NT2/D1 (cell line): ENCODE measurements at regions not wholly inside any gene's neighbourhood (a gene's known extent, or its start where the extent isn't known, plus 50 kb on each side); places are given as distances from the start of the nearest gene placed in this dataset.

Experiments
- SUZ12 ChIP-seq: IDR thresholded peaks from 2 replicates; pipeline ENCODE4 v1.6.1; 2011; ENCODE audit not compliant: insufficient read length, insufficient read depth; ENCODE audit errors: extremely low read depth
- YY1 ChIP-seq: IDR thresholded peaks from 2 replicates; pipeline ENCODE4 v1.6.1; 2011; ENCODE audit not compliant: insufficient read length, insufficient read depth
- ZNF274 ChIP-seq: IDR thresholded peaks from 2 replicates; pipeline ENCODE4 v1.6.1; 2011; ENCODE audit warnings: mild to moderate bottlenecking, low read depth, low read length

DNA sequence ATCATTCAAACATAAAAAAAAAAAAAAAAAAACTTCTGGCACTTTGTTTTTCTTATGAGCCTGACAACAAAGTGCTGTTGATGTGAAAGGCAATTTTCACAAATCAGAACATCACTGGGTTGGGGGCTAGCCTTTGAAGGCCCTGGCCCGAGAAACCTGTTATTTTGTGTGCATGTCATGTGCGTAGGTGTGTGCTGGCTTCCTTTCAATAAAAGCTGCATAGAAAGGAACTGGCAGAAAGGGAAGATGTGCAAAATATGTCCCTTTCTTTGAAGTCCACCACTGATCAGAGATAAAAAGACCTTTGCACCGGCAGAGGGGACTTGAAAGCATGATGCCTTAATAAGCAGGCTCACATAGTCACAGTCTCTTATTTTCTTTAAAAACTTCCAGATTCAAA, 170.8 kb upstream of the RASGEF1B start:
- TF ChIP-seq SUZ12 = no peak
- no peak for TF ChIP-seq YY1
- no peak for TF ChIP-seq ZNF274
